SK-N-SH (cell line): ENCODE measurements at regions not wholly inside any gene's neighbourhood (a gene's known extent, or its start where the extent isn't known, plus 50 kb on each side); places are given as distances from the start of the nearest gene placed in this dataset.

Experiments
- CTCF ChIA-PET: fragments of 300-600, 350-600 bp; formaldehyde crosslinking; extraction: SDS; loops from one replicate; lab custom pipeline; 2021; lab: Yijun Ruan, JAX
- POLR2A ChIA-PET: fragments of 350-600 bp; sonication (Branson Sonifier 250); formaldehyde crosslinking; extraction: SDS; loops from one replicate; lab custom pipeline; 2020; ENCODE audit warnings: antibody characterized with exemption, inconsistent platforms; lab: Yijun Ruan, JAX
- DNase-seq: peaks from one replicate; pipeline ENCODE4 v3.0.0; 2012
- H2AFZ ChIP-seq: fragments of 200-600 bp; sonication (generic); 2 replicates; pipeline ENCODE4 v1.8.1; 2016; ENCODE audit warnings: antibody characterized with exemption, mild to moderate bottlenecking, low read depth
- H3F3A ChIP-seq: fragments of 200-600 bp; sonication (generic); replicated peaks from 2 replicates; pipeline ENCODE3; 2016; ENCODE audit warnings: antibody characterized with exemption, mild to moderate bottlenecking; ENCODE audit not compliant: insufficient read depth
- H3K27ac ChIP-seq, 2 experiments: fragments of 200-500 bp in 1 of 2; fragments of 200-600 bp in 1 of 2; sonication (Bioruptor generic) in 1 of 2; sonication (generic), shearing (Covaris generic) in 1 of 2; 2 replicates each; pipeline versions ENCODE4 v1.5.1 to v1.6.1; 2014 to 2016; ENCODE audit warnings: low read depth in 2 of 2, inconsistent platforms in 1 of 2, low read length in 1 of 2, mild to moderate bottlenecking in 1 of 2, mixed read lengths in 1 of 2
- H3K27me3 ChIP-seq: fragments of 200-600 bp; sonication (generic), shearing (Covaris generic); 2 replicates; pipeline ENCODE4 v1.6.1; 2016; ENCODE audit warnings: mixed run types; ENCODE audit not compliant: insufficient read depth
- H3K36me3 ChIP-seq, 2 experiments: fragments of 200-500 bp in 1 of 2; fragments of 200-600 bp in 1 of 2; sonication (Bioruptor generic) in 1 of 2; sonication (generic) in 1 of 2; replicated peaks in 1 of 2; 2 replicates each; pipeline versions ENCODE3 to v1.5.1; 2014 to 2016; ENCODE audit warnings: low read length in 1 of 2, mild to moderate bottlenecking in 1 of 2; ENCODE audit not compliant: insufficient read depth in 2 of 2, control insufficient read depth in 1 of 2
- H3K4me1 ChIP-seq, 2 experiments: fragments of 200-500 bp in 1 of 2; fragments of 200-600 bp in 1 of 2; sonication (Bioruptor generic) in 1 of 2; sonication (generic), shearing (Covaris generic) in 1 of 2; 2 replicates each; pipeline versions ENCODE4 v1.5.1 to v1.6.1; 2014 to 2016; ENCODE audit warnings: low read depth in 1 of 2, low read length in 1 of 2, mixed run types in 1 of 2; ENCODE audit not compliant: insufficient read depth in 2 of 2, control insufficient read depth in 1 of 2
- H3K4me2 ChIP-seq: fragments of 200-600 bp; sonication (generic), shearing (Covaris generic); 2 replicates; pipeline ENCODE4 v1.6.1; 2017; ENCODE audit warnings: mixed run types
- H3K4me3 ChIP-seq, 2 experiments: fragments of 200-500 bp in 1 of 2; fragments of 200-600 bp in 1 of 2; sonication (Bioruptor generic) in 1 of 2; sonication (generic), shearing (Covaris generic) in 1 of 2; 2 replicates each; pipeline versions ENCODE4 v1.5.1 to v1.8.1; 2014 to 2016; ENCODE audit warnings: low read depth in 2 of 2, inconsistent platforms in 1 of 2, low read length in 1 of 2, mild to moderate bottlenecking in 1 of 2, mixed read lengths in 1 of 2, moderate library complexity in 1 of 2
- H3K79me2 ChIP-seq: fragments of 200-600 bp; sonication (generic); 2 replicates; pipeline ENCODE4 v1.8.1; 2017; ENCODE audit warnings: mild to moderate bottlenecking; ENCODE audit not compliant: insufficient read depth
- H3K9ac ChIP-seq: fragments of 200-600 bp; sonication (generic); 2 replicates; pipeline ENCODE4 v1.6.1; 2017; ENCODE audit warnings: mixed run types
- H3K9me2 ChIP-seq: fragments of 200-600 bp; sonication (generic); 2 replicates; pipeline ENCODE4 v1.6.1; 2017; ENCODE audit warnings: mixed run types
- H3K9me3 ChIP-seq: fragments of 200-600 bp; sonication (generic); 2 replicates; pipeline ENCODE4 v1.6.1; 2017; ENCODE audit warnings: mixed run types, mild to moderate bottlenecking, moderate library complexity
- H4K20me1 ChIP-seq: fragments of 200-600 bp; sonication (generic); 2 replicates; pipeline ENCODE4 v1.6.1; 2017; ENCODE audit warnings: mild to moderate bottlenecking, mixed run types; ENCODE audit not compliant: insufficient read depth
- ELF1 ChIP-seq: IDR thresholded peaks from 2 replicates; pipeline ENCODE4 v1.4.0; 2012
- FOXJ3 ChIP-seq: sonication (generic); formaldehyde crosslinking; IDR thresholded peaks from 2 replicates; pipeline ENCODE4 v1.5.1; 2020; ENCODE audit warnings: mild to moderate bottlenecking, missing genetic modification reagents
- JUND ChIP-seq: IDR thresholded peaks from 2 replicates; pipeline ENCODE4 v1.4.0; 2012
- MEF2A ChIP-seq: IDR thresholded peaks from 2 replicates; pipeline ENCODE4 v1.4.0; 2012; ENCODE audit warnings: low read depth, borderline replicate concordance
- MXI1 ChIP-seq: IDR thresholded peaks from 2 replicates; pipeline ENCODE4 v1.6.1; 2012; ENCODE audit warnings: mild to moderate bottlenecking, low read depth, low read length, improper control_type of control experiment
- POLR2AphosphoS5 ChIP-seq: IDR thresholded peaks from 2 replicates; pipeline ENCODE4 v1.6.1; 2012; ENCODE audit warnings: low read depth, low read length
- RAD21 ChIP-seq: IDR thresholded peaks from 2 replicates; pipeline ENCODE4 v1.6.1; 2012; ENCODE audit warnings: mild to moderate bottlenecking, low read length
- RCOR1 ChIP-seq: fragments of 150-350 bp; IDR thresholded peaks from 2 replicates; pipeline ENCODE4 v1.6.1; 2017; ENCODE audit warnings: antibody characterized with exemption, low read length
- WGBS: methylation state at CpG from one replicate; pipeline ENCODE4 v1.1.6; 2017; ENCODE audit warnings: low lambda C conversion rate; 5-methylcytosine and 5-hydroxymethylcytosine counted together
- TF ChIP-seq, protein P1 (sequence below): fragments of 200-600 bp; sonication (generic); IDR thresholded peaks from 2 replicates; pipeline ENCODE4 v1.6.1; 2017; ENCODE audit warnings: antibody characterized with exemption, mild to moderate bottlenecking, moderate library complexity
- TF ChIP-seq, protein P2 (sequence below): fragments of 150-350 bp; IDR thresholded peaks from 2 replicates; pipeline ENCODE4 v1.6.1; 2017; ENCODE audit warnings: antibody characterized with exemption, low read length, low read depth, borderline replicate concordance
- TF ChIP-seq, protein P3 (sequence below): IDR thresholded peaks from 2 replicates; pipeline ENCODE4 v1.4.0; 2012; ENCODE audit warnings: low read depth
- TF ChIP-seq, protein P4 (sequence below): fragments of 150-350 bp; IDR thresholded peaks from 2 replicates; pipeline ENCODE4 v1.6.1; 2016; ENCODE audit warnings: mild to moderate bottlenecking, low read depth, low read length

DNA sequence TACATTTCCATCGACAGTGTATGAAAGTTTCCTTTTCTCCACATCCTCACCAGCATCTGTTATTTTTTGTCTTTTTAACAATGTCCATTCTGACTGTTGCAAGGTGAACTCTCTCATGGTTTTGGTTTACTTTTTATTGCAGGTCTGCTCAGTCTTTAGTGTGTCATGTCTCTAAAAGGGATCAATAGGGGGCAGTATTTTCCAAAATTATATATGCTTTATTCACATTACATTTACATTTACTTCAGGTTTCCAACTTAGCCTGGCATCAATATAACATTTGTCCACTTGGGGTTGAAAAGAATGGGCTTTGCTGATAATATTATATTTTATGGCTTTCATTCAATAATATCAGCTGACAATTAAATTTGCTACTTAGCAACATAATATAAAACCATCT, 265.0 kb upstream of the SLITRK2 start:
- Histone ChIP-seq H2AFZ (no peak overlapping the region), H3K79me2 (no peaks in the 10 kb centered on the region), H3K4me1 (no peaks in the 10 kb centered on the region), H3K9me3 (0 out of 2 replicates have a peak, but pooled peaks cover under 1% of the 10 kb centered on the region), H3K4me3 (no peak overlapping the region), H4K20me1 (no peaks in the 10 kb centered on the region), H3K9ac (no peak overlapping the region), H3K4me2 (no peak overlapping the region), H3K36me3 (no peaks in the 10 kb centered on the region), H3K27ac (no peak overlapping the region), H3F3A (no peaks in the 10 kb centered on the region), H3K27me3 (no peaks in the 10 kb centered on the region), H3K9me2 (no peaks in the 10 kb centered on the region)
- TF ChIP-seq, protein P1, sequence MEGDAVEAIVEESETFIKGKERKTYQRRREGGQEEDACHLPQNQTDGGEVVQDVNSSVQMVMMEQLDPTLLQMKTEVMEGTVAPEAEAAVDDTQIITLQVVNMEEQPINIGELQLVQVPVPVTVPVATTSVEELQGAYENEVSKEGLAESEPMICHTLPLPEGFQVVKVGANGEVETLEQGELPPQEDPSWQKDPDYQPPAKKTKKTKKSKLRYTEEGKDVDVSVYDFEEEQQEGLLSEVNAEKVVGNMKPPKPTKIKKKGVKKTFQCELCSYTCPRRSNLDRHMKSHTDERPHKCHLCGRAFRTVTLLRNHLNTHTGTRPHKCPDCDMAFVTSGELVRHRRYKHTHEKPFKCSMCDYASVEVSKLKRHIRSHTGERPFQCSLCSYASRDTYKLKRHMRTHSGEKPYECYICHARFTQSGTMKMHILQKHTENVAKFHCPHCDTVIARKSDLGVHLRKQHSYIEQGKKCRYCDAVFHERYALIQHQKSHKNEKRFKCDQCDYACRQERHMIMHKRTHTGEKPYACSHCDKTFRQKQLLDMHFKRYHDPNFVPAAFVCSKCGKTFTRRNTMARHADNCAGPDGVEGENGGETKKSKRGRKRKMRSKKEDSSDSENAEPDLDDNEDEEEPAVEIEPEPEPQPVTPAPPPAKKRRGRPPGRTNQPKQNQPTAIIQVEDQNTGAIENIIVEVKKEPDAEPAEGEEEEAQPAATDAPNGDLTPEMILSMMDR: peak; percentile 19; the same call in 1 of the 2 replicates
- no peak for TF ChIP-seq FOXJ3 (CRISPR knock-in tag)
- no peak for DNase-seq
- CTCF ChIA-PET: no interaction called here
- WGBS: 0% methylated on average over 1 of the region's 1 CpG
- POLR2A ChIA-PET: no interaction called here

DNA sequence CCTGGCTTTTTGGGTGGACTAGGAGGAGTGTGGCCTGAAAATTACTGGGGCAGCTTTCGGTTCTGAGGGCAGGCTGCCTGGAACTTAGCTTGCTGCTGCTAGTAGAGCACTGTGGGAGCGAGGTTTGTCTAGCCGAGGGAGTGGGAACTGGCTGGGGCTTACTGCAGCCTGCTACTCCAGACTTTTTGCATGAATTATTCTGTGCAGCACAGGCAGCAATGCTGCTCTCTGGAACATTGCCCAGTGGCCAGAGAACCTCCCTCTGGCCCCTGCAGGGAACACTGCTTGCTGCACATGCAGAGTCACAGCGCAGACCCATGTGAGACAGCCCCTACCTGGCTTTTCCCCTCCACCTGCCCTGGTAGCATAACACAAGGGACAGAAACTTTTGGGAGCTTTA, 263.9 kb upstream of the SLITRK2 start:
- CTCF ChIA-PET: no interaction called here
- 0% methylated on average over 3 of the region's 4 CpGs for WGBS
- H3K9ac ChIP-seq: no peak overlapping the region

More for the DNA sequence above, 263.9 kb upstream of the SLITRK2 start:
- TF ChIP-seq, protein P2, sequence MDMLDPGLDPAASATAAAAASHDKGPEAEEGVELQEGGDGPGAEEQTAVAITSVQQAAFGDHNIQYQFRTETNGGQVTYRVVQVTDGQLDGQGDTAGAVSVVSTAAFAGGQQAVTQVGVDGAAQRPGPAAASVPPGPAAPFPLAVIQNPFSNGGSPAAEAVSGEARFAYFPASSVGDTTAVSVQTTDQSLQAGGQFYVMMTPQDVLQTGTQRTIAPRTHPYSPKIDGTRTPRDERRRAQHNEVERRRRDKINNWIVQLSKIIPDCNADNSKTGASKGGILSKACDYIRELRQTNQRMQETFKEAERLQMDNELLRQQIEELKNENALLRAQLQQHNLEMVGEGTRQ: no peak
- TF ChIP-seq POLR2AphosphoS5 (no peak), MXI1 (no peak), RCOR1 (no peak), ELF1 (no peak), RAD21 (no peak), MEF2A (no peak), JUND (no peak)
- TF ChIP-seq, protein P3, sequence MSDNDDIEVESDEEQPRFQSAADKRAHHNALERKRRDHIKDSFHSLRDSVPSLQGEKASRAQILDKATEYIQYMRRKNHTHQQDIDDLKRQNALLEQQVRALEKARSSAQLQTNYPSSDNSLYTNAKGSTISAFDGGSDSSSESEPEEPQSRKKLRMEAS: no peak
- TF ChIP-seq, protein P4, sequence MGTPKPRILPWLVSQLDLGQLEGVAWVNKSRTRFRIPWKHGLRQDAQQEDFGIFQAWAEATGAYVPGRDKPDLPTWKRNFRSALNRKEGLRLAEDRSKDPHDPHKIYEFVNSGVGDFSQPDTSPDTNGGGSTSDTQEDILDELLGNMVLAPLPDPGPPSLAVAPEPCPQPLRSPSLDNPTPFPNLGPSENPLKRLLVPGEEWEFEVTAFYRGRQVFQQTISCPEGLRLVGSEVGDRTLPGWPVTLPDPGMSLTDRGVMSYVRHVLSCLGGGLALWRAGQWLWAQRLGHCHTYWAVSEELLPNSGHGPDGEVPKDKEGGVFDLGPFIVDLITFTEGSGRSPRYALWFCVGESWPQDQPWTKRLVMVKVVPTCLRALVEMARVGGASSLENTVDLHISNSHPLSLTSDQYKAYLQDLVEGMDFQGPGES: no peak
- Histone ChIP-seq H3K27me3 (no peaks in the 10 kb centered on the region), H3K9me2 (no peaks in the 10 kb centered on the region), H3K79me2 (no peaks in the 10 kb centered on the region), H3K4me3 (no peak overlapping the region), H3K4me1 (no peaks in the 10 kb centered on the region), H2AFZ (no peak overlapping the region), H4K20me1 (no peaks in the 10 kb centered on the region), H3F3A (no peaks in the 10 kb centered on the region), H3K9me3 (0 out of 2 replicates have a peak, but pooled peaks cover 4% of the 10 kb centered on the region), H3K4me2 (no peak overlapping the region), H3K36me3 (no peaks in the 10 kb centered on the region), H3K27ac (no peak overlapping the region)
- no peak for DNase-seq
- POLR2A ChIA-PET: no interaction called here
